GM12874 (cell line): ENCODE measurements at regions not wholly inside any gene's neighbourhood (a gene's known extent, or its start where the extent isn't known, plus 50 kb on each side); places are given as distances from the start of the nearest gene placed in this dataset.

ENCODE experiments used
- CTCF ChIP-seq: IDR thresholded peaks from 2 replicates; pipeline ENCODE4 v1.5.1; 2011; ENCODE audit warnings: low read depth, mild to moderate bottlenecking, control low read depth, low read length, moderate library complexity; ENCODE audit not compliant: insufficient read depth

- TF ChIP-seq CTCF: no peak
Observed at GRCh38 chr9:13554626-13555025, 275.1 kb upstream of the MPDZ start.

- TF ChIP-seq CTCF: no peak
Observed at GRCh38 chr9:13552606-13553215, 273.2 kb upstream of the MPDZ start.

DNA sequence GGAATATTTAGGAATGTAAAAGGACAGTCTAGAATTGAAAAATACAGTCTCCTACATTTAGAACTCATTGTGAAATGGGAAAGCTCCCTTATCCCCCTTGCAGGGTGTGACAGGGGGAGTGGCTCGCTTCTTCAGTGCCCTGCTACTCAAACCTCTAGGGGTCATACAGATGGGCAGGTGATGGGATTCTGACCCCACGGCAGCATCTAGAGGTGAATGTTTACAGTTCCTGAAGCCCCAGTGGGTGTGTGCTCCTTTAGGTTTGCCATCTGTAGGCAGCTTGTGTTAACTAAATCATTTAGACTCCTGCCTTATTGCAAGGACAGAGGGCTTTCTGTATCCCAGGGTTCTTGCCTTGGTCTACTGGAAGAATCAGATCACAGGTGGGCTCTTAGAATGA lies 271.0 kb upstream of the MPDZ start:
- TF ChIP-seq CTCF: no peak

GRCh38 chr9:13548535-13548934 lies 269.0 kb upstream of the MPDZ start:
- TF ChIP-seq CTCF: no peak

GRCh38 chr9:13535141-13535540 lies 255.6 kb upstream of the MPDZ start:
- TF ChIP-seq CTCF: no peak

DNA sequence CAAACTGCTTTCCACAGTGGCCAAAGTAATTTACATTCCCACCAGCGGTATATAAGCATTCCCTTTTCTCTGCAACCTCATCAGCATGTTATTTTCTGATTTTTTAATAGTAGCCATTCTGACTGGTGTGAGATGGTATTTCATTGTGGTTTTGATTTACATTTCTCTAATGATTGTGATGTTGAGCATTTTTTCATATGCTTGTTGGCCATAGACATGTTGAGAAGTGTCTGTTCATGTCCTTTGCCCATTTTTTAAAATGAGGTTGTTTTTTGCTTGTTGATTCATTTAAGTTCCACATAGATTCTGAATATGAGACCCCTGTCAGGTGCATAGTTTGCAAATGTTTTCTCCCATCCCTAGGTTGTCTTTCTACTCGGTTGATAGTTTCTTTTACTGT lies 254.5 kb upstream of the MPDZ start:
- no peak for TF ChIP-seq CTCF

GRCh38 chr9:13532407-13532806 lies 252.9 kb upstream of the MPDZ start:
- no peak for TF ChIP-seq CTCF
